ENCODE measurements at regions not wholly inside any gene's neighbourhood (a gene's known extent, or its start where the extent isn't known, plus 50 kb on each side); places are given as distances from the start of the nearest gene placed in this dataset.

- no peak overlapping the region for H3K4me3 ChIP-seq (ENCODE audit: low read depth, low read length)
- TF ChIP-seq CTCF (IDR thresholded peaks at IDR 0.05; ENCODE audit: control insufficient read depth, extremely low read depth, insufficient read depth): no peak
- DNase-seq (ENCODE audit: low read depth): no peak
These were observed 208.9 kb downstream of the RBFOX3 start for GRCh38 chr17:79401704-79402674.

GRCh38 chr17:79400989-79401703, 209.7 kb downstream of the RBFOX3 start:
- DNase-seq (ENCODE audit: low read depth): no peak
- H3K4me3 ChIP-seq (ENCODE audit: low read depth, low read length): no peak overlapping the region
- TF ChIP-seq CTCF (IDR thresholded peaks at IDR 0.05; ENCODE audit: control insufficient read depth, extremely low read depth, insufficient read depth): peak; percentile 92

- no peak for TF ChIP-seq CTCF (IDR thresholded peaks at IDR 0.05; ENCODE audit: control insufficient read depth, extremely low read depth, insufficient read depth)
- no peak for DNase-seq (ENCODE audit: low read depth)
These were observed 211.2 kb downstream of the RBFOX3 start for GRCh38 chr17:79399610-79400144.

GRCh38 chr17:79398441-79398840, 212.4 kb downstream of the RBFOX3 start:
- no peak for TF ChIP-seq CTCF (IDR thresholded peaks at IDR 0.05; ENCODE audit: control insufficient read depth, extremely low read depth, insufficient read depth)
- no peak overlapping the region for H3K4me3 ChIP-seq (ENCODE audit: low read depth, low read length)
- DNase-seq (ENCODE audit: low read depth): no peak

More at GRCh38 chr17:79399610-79400144, 211.2 kb downstream of the RBFOX3 start:
- H3K4me3 ChIP-seq (ENCODE audit: low read depth, low read length): no peak overlapping the region

- H3K4me3 ChIP-seq (ENCODE audit: low read depth, low read length): no peak overlapping the region
- TF ChIP-seq CTCF (IDR thresholded peaks at IDR 0.05; ENCODE audit: control insufficient read depth, extremely low read depth, insufficient read depth): no peak
- DNase-seq (ENCODE audit: low read depth): no peak
These were observed 214.2 kb downstream of the RBFOX3 start for GRCh38 chr17:79396696-79397095.

- no peak overlapping the region for H3K4me3 ChIP-seq (ENCODE audit: low read depth, low read length)
- TF ChIP-seq CTCF (IDR thresholded peaks at IDR 0.05; ENCODE audit: control insufficient read depth, extremely low read depth, insufficient read depth): no peak
- DNase-seq (ENCODE audit: low read depth): no peak
These were observed 215.3 kb downstream of the RBFOX3 start for GRCh38 chr17:79395545-79395944.

Measured in LNCaP clone FGC (cell line).